ENCODE measurements at regions not wholly inside any gene's neighbourhood (a gene's known extent, or its start where the extent isn't known, plus 50 kb on each side); places are given as distances from the start of the nearest gene placed in this dataset.

- Histone ChIP-seq H3K4me3 (no peak overlapping the region), H3K27me3 (ENCODE audit: control insufficient read depth in 3 of 3, insufficient read depth in 3 of 3, low read length in 2 of 3) (no peaks in the 10 kb centered on the region), H3K4me1 (ENCODE audit: control insufficient read depth in 5 of 5, insufficient read depth in 5 of 5, low read length in 5 of 5) (no peaks in the 10 kb centered on the region), H3K27ac (ENCODE audit: low read depth in 1 of 2, low read length in 1 of 2) (no peak overlapping the region), H3K36me3 (ENCODE audit: control insufficient read depth in 4 of 4, insufficient read depth in 4 of 4, low read length in 4 of 4) (no peaks in the 10 kb centered on the region), H3K9me3 (ENCODE audit: control insufficient read depth in 4 of 4, insufficient read depth in 3 of 4, low read length in 3 of 4) (no peaks in the 10 kb centered on the region), H3K9ac (ENCODE audit: insufficient read depth in 1 of 2, low read length in 2 of 2) (no peak overlapping the region)
- 91 to 94% methylated on average over 3 of the region's 3 CpGs for WGBS, 2 donors
- ATAC-seq (ENCODE audit: insufficient read depth, low FRiP score) (no peak), DNase-seq (no peak)
- no peak for TF ChIP-seq CTCF (IDR thresholded peaks at IDR 0.05; ENCODE audit: control extremely low read depth, extremely low read depth)
Measured at GRCh38 chr21:28083350-28083749, 909.3 kb downstream of the LTN1 start.

GRCh38 chr21:28078126-28078525 lies 914.6 kb downstream of the LTN1 start:
- Histone ChIP-seq H3K27me3 (ENCODE audit: control insufficient read depth in 3 of 3, insufficient read depth in 3 of 3, low read length in 2 of 3) (no peaks in the 10 kb centered on the region), H3K4me1 (ENCODE audit: control insufficient read depth in 5 of 5, insufficient read depth in 5 of 5, low read length in 5 of 5) (peaks cover 0 to 10% (median 0%) of the 10 kb centered on the region in 5 donors), H3K27ac (ENCODE audit: low read depth in 1 of 2, low read length in 1 of 2) (no peak overlapping the region), H3K9ac (ENCODE audit: insufficient read depth in 1 of 2, low read length in 2 of 2) (no peak overlapping the region), H3K36me3 (ENCODE audit: control insufficient read depth in 4 of 4, insufficient read depth in 4 of 4, low read length in 4 of 4) (no peaks in the 10 kb centered on the region), H3K9me3 (ENCODE audit: control insufficient read depth in 4 of 4, insufficient read depth in 3 of 4, low read length in 3 of 4) (no peaks in the 10 kb centered on the region), H3K4me3 (no peak overlapping the region)
- ATAC-seq (ENCODE audit: insufficient read depth, low FRiP score) (no peak), DNase-seq (no peak)
- no peak for TF ChIP-seq CTCF (IDR thresholded peaks at IDR 0.05; ENCODE audit: control extremely low read depth, extremely low read depth)
- WGBS, 2 donors, result 92 to 98% methylated on average over 2 of the region's 2 CpGs

GRCh38 chr21:28074676-28075075 lies 918.0 kb downstream of the LTN1 start:
- H3K4me1 ChIP-seq (ENCODE audit: control insufficient read depth in 5 of 5, insufficient read depth in 5 of 5, low read length in 5 of 5), result peaks cover 0 to 12% (median 0%) of the 10 kb centered on the region in 5 donors
- no peaks in the 10 kb centered on the region for H3K36me3 ChIP-seq (ENCODE audit: control insufficient read depth in 4 of 4, insufficient read depth in 4 of 4, low read length in 4 of 4)
- H3K27ac ChIP-seq (ENCODE audit: low read depth in 1 of 2, low read length in 1 of 2), result no peak overlapping the region
- H3K4me3 ChIP-seq, result no peak overlapping the region
- peaks cover 0 to 1% (median 0%) of the 10 kb centered on the region in 4 donors for H3K9me3 ChIP-seq (ENCODE audit: control insufficient read depth in 4 of 4, insufficient read depth in 3 of 4, low read length in 3 of 4)
- no peak for DNase-seq
- TF ChIP-seq CTCF (IDR thresholded peaks at IDR 0.05; ENCODE audit: control extremely low read depth, extremely low read depth), result no peak
- no peak overlapping the region for H3K9ac ChIP-seq (ENCODE audit: insufficient read depth in 1 of 2, low read length in 2 of 2)
- 0 to 71% methylated on average over 1 of the region's 1 CpG for WGBS, 2 donors
- H3K27me3 ChIP-seq (ENCODE audit: control insufficient read depth in 3 of 3, insufficient read depth in 3 of 3, low read length in 2 of 3), result no peaks in the 10 kb centered on the region
- ATAC-seq (ENCODE audit: insufficient read depth, low FRiP score), result no peak

- whole genome bisulfite sequencing, 2 donors, result 74 to 88% methylated on average over 5 of the region's 5 CpGs
- Histone ChIP-seq H3K27me3 (ENCODE audit: control insufficient read depth in 3 of 3, insufficient read depth in 3 of 3, low read length in 2 of 3) (no peaks in the 10 kb centered on the region), H3K9ac (ENCODE audit: insufficient read depth in 1 of 2, low read length in 2 of 2) (no peak overlapping the region), H3K4me3 (no peak overlapping the region), H3K4me1 (ENCODE audit: control insufficient read depth in 5 of 5, insufficient read depth in 5 of 5, low read length in 5 of 5) (peaks cover 0 to 17% (median 4%) of the 10 kb centered on the region in 5 donors), H3K36me3 (ENCODE audit: control insufficient read depth in 4 of 4, insufficient read depth in 4 of 4, low read length in 4 of 4) (no peaks in the 10 kb centered on the region), H3K9me3 (ENCODE audit: control insufficient read depth in 4 of 4, insufficient read depth in 3 of 4, low read length in 3 of 4) (peaks cover 0 to 1% (median 0%) of the 10 kb centered on the region in 4 donors), H3K27ac (ENCODE audit: low read depth in 1 of 2, low read length in 1 of 2) (no peak overlapping the region)
- ATAC-seq (ENCODE audit: insufficient read depth, low FRiP score) (no peak), DNase-seq (no peak)
- no peak for TF ChIP-seq CTCF (IDR thresholded peaks at IDR 0.05; ENCODE audit: control extremely low read depth, extremely low read depth)
Measured at GRCh38 chr21:28072601-28073000, 920.1 kb downstream of the LTN1 start.

Data from lung (tissue), 11 donors.